HG03439 (cell line): ENCODE measurements at regions not wholly inside any gene's neighbourhood (a gene's known extent, or its start where the extent isn't known, plus 50 kb on each side); places are given as distances from the start of the nearest gene placed in this dataset.
"Not testable (repeated sequence)": the region's sequence is repeated elsewhere in the genome, so short reads cannot be mapped to it uniquely, and the experiment has no call there.

Experiments used
- ATAC-seq: cut with Tn5 transposase; IDR thresholded peaks from one replicate; pipeline ENCODE4 v1.9.1; 2021; ENCODE audit warnings: mild to moderate bottlenecking, moderate library complexity; ENCODE audit not compliant: unreplicated experiment

DNA sequence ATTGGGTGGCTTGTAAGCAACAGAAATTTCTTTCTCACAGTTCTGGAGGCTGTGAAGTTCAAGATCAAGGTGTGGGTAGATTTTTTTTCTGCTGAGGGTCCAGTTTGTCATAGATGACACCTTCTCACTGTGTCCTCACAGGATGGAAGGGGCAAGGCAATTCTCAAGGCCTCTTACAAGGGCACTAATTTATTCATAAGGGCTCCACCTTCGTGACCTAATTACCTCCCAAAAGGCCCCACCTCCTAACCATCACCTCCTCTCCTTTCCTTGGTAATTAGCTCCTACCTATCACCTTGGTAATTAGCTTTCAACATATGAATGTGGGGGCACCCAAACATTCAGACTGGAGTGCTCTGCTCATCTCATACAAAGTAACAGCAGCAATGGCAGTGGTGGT, 92.3 kb upstream of the CD44 start:
- no peak for ATAC-seq

DNA sequence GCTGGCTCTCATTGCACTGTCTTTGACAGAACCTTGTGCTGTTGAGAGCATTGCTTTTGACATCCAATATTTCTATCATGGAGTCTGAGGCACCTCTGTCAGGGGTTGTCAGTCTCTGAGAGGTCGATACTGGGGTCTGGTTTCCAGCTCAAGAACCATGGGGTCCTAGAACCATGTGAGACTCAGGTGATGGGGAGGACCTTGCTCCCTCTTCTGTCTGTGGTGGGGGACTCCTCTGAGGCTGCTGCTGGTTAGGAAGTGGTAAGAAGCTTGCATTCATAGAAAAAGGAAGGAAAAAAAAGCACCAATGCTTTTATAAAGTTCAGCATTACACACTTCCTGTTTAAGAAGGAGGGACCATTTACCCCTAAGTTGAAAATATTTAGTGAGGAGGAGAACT, 91.8 kb upstream of the CD44 start:
- no peak for ATAC-seq

DNA sequence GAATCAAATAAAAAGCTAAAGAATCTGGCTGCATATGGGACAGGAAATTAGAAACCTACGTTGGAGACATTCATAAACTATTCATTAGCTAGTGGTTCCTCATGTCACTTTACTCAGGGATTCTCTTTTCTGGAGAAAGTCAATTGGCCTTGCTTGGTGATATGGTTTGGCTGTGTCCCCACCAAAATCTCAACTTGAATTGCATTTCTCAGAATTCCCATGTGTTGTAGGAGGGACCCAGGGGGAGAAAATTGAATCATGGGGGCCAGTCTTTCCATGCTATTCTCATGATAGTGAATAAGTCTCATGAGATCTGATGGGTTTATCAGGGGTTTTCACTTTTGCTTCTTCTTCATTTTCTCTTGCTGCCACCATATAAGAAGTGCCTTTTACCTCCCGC, 91.2 kb upstream of the CD44 start:
- no peak for ATAC-seq

DNA sequence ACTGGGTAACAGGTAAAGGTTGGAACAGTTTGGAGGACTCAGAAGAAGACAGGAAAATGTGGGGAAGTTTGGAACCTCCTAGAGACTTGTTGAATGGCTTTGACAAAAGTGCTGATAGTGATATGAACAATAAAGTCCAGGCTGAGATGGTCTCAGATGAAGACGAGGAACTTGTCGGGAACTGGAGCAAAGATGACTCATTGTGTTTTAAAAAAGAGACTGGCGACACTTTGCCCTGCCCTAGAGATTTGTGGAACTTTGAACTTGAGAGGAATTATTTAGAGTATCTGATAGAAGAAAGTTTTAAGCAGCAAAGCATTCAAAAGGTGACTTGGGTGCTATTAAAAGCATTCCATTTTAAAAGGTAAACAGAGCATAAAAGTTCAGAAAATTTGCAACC, 90.6 kb upstream of the CD44 start:
- ATAC-seq = not testable (repeated sequence)

DNA sequence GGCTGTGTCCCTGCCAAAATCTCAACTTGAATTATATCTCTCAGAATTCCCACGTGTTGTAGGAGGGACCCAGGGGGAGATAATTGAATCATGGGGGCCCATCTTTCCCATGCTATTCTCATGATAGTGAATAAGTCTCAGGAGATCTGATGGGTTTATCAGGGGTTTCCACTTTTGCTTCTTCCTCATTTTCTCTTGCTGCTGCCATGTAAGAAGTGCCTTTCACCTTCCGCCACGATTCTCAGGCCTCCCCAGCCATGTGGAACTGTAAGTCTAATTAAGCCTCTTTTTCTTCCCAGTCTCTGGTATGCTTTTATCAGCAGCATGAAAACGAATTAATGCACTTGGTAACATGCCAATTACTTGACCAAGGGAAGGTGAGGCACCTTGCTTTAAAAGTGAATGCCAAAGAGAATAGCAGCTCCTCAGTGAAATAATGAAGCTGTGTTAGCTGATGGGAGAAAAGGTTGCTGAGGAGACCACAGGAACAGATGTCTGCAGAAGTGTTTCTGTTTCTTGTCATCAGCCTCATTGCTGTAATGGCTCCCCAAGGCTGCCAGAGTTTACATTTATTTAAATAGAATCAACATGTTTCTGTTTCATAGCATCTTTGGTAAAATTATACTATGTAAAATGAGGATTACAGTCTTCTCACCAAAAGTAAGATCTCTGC, 89.0 kb upstream of the CD44 start:
- no peak for ATAC-seq

DNA sequence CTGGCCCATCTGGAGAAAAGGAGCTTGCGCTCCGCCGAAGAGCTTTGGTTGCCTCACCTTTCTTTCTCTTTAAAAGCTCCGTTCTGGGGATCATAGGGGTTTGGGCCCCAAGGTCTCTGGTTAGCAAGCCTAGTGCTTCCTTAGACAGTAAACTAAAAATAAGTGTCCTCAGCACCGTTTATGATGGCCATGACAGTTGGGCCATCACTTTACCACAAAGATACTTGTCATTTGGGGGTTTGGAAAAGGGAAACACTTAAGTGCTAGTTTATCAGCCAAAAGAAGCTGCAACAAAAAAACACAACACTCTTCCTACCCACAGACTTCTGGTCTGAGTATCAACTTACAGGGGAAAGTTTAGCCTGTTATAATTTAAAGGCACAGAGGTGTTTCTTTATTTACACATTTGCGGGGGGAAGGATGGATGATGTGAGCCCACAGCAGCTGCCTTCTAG, 88.4 kb upstream of the CD44 start:
- ATAC-seq = no peak

DNA sequence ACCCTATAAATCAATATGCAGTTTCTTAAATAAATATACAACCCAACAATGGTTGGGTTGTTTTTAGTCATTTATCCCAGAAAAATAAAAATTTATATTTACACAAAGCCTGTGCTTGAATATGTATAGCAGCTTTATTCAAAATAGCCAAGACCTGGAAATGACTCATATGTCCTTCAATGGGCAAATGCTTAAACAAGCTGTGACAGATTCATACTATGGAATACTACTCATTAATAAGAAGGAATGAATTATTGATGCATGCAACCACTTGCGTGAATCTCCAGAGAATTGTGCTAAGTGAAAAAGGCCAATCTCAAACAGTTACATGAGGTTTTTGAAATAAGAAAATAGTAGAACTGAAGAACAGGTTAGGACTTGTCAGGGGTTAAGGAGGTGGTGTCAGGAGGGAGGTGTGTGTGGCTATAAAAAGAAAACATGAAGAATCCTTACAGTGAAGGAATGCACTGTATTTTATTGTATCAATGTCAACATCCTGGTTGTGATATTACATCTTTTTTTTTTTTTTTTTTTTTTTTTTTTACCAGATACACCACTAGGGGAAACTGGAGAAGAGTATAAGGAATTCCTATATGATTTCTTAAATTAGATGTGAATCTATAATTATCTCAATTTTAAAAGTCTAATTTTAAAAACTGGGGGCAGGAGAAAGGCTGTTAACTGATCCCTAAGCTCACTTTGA, 82.4 kb upstream of the CD44 start:
- ATAC-seq = no peak

DNA sequence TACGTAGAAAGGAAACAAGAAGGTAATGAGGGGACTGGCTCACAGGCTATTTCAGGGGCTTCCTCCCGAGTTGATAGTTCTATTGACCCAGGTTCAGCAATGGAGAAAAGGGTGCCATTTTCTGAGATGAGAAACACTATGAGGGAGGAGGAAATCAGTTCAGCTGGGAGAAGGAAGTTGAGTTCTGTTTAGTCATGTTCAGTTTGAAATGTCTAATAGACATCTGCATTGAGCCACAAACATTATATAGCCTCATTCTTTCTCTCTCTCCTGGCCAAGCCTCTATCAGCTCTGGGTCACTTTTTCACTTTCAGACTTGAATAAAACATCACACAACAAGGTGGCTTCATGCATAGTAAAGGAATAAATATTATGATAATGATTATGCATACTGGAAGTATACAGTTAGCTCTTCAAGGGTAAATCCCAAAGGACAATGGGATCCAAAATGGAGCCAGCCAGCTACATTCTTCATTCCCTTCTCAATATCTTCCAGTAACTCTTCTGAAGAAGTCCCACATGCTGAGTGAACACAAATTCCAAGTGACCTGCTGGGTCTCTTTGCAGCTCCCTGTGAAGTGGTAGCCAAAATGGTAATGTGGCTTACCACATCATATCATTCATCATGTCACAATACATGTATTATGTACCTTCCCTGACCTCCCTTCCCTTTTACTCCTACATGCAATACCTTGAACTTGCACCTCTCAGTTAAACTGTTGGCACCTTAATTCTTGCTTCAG, 80.9 kb upstream of the CD44 start:
- ATAC-seq = no peak

DNA sequence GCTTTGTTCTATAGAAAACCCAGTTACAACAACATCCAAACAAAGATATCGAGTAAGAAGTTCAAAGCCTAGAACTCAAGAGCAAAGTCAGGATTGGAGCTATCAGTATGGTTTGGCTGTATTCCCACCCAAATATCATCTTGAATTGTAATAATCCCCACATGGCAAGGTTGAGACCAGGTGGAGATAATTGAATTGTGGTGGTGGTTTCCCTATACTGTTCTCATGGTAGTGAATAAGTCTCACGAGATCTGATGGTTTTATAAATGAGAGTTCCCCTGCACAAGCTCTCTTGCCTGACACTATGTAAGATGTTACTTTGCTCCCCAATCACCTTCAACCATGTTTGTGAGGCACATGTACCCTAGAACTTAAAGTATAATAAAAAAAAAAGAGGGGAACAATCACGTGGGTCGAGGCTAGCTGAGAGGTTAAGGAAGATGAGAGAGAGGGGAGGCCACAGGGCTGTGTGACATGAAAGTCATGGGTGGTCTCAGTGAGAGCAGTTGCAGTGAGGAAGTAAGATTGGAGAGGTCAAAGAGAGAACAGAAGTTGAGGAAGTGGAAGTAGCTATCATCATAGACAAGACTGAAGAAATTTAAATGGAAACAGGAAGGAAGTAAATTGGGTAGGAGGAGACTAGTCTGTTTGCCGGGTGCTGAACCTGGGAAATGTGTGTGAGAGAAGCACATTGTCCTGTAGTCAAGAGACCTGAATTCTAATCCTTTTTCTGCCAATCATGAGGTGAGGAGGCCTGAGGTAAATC, 80.1 kb upstream of the CD44 start:
- no peak for ATAC-seq

DNA sequence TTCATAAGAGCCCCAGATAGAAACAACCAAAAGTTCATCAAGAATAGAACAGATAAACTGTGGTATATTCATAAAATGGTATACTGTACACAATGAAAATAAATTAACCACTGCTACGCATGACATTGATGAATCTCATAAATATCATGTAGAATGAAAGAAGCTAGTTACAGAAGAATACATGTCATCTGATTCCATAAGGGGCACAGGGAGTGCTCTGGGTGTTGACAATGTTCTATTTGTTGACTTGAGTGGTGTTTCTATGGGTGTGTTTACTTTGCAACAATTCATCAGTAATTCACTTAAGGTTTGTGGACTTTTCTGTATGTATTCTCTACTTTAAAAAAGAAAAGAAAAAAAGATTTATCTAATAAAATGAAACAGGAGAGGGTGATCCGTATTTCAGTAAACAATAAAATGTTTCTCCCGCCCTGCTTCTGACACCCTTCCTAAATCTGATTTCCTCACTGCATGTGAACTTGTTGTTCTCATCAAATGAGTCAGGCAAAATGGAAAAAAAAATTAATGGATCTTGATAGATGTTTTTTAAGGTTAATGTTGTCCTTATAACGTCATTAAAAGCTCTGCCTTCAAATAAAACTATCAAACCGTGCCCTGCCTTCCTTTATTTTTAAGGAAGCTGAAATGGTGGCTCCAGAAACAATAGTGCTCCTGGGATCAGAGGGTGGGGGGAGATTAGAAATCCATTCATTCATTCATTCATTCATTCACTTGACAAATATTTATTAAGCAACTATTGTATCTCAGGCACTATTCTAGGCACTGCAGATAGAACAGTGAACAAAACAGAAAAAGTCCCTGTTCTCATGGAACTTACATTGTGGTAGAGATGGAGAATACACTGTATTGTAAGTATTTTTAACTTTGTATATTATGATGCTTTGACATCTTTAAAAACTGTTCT, 77.2 kb upstream of the CD44 start:
- no peak for ATAC-seq

DNA sequence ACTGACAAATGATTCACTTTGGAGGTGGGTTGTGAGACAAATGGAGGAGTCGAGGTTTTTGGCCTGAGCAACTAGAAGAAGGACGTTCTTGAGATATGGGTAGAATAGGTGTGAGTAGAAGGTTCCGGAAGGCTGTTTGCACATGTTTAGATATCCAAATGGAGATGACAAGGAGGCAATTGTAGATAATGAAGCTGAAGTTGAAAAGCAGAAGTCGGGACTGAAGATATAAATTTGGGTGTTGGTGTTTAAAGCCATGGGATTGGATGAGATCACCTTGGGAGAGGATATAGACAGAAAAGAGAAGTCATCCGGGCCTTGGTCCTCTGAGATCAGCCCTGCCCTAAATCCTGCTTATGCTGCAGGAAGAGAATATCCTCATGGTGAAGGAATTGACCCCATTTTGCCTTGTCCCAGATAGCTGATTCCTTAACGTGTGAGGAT, 75.5 kb upstream of the CD44 start:
- no peak for ATAC-seq

DNA sequence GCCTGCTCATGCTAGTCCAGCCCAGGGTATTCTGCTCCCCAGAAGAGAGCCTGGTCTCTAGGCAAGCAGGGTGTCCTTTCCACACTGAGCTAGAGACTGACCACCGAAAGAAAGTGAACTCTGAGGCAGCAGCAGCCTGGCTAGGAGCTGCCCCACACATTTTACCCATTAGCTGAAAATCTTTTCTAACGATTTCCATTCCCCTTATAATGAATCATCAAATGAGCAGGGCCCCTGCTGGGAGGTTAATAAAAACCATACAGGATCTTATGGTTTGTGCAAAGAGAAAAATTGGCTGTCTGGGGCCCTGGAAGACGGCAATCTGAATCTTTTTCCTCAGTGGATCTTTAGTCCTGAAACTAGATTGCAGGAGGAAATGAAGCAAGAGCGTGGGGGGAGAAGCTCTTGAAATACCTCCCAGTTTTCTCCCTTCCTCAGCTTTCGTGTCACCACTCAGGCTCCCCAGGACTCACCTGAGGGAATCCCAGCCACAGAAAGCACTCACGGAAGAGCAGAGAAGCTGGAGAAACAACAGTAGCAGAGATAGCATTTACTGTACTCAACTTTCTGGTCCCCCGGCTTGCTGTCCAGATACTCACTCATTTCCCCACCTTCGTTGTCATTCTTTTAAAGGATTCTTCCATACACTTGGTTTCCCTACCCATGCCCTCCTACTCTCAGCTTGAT, 74.7 kb upstream of the CD44 start:
- ATAC-seq = no peak

DNA sequence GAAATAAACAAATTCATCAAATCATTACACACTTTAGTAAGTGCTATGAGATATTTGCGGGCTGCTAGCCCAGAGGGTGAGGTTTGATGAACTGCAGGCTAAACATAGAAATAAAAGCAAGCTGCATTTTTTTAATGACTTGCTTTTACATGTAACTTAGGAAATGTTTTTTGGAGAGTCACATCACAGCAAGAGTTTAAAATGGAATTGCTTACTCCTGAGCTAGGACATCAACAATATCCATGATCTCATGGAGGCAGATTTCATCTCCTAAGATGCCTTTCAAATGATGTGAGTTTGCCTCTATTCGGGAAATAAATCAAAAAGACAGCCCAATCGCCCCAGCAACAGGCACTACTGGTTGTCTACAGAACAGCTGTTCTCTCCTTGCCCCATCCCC, 73.4 kb upstream of the CD44 start:
- no peak for ATAC-seq

DNA sequence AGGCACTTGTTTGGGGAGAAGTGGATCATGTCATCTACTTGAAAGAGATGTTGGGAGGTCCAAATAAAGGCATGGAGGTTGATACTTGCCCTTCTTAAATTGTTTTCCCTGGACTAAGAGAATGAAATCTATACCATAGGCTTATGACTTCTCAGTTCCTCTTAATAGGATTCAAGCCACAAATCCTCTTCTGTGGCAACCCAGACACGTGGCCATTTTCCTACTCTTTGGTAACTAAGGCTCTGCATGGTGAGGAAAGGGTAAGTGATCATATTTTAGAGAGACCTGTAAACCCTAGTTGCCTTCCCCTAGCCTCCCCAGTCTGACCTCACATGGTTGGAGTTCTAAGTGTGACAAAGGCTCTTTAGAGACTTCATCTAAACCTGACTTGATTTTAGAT, 72.9 kb upstream of the CD44 start:
- no peak for ATAC-seq

DNA sequence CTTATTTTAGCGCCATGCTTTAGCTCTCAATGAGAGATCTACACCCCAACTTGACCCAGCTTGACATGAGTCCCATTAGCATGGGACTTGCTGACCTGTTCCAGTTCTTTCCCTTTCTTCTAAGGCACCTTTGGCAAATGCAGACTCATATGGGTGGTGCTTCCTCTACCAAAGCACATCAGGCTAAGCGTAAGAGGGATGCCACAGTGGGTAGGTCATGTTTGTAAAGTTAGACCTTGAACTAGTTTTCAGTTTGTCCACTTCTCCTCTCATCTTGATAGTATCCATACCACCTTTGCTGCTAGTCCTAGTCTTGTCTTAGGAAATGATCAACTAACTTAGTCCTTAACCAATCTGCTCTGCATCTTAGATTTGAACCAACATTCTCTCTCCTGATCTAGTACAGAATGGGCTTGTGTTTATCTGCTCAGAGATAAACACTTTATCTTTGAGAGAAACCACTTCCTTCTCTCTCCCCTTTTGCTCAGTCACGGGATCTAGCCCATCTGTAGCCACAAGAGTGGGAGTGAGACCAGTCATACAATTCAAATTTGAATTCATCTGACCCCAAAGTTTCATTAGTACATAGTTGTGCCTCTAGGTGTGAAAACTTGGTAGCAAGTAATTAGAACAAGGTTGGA, 72.1 kb upstream of the CD44 start:
- ATAC-seq = peak; percentile 83

DNA sequence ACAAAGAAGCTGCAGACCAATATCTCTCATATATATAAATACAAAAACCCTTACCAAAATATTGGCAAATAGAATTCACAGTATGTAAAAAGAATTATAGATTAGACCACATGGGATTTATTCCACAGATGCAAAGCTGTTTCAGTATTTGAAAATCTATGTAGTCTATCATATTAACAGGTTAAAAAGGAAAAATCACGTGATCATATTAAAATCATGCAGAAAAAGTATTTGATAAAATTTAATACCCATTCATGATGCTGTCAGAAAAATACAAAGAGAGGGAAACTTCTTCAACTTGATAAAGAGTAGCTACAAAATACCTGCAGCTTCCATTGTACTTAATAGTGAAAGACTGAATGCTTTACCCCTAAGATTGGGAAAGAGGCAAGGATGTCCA, 67.2 kb upstream of the CD44 start:
- no peak for ATAC-seq

DNA sequence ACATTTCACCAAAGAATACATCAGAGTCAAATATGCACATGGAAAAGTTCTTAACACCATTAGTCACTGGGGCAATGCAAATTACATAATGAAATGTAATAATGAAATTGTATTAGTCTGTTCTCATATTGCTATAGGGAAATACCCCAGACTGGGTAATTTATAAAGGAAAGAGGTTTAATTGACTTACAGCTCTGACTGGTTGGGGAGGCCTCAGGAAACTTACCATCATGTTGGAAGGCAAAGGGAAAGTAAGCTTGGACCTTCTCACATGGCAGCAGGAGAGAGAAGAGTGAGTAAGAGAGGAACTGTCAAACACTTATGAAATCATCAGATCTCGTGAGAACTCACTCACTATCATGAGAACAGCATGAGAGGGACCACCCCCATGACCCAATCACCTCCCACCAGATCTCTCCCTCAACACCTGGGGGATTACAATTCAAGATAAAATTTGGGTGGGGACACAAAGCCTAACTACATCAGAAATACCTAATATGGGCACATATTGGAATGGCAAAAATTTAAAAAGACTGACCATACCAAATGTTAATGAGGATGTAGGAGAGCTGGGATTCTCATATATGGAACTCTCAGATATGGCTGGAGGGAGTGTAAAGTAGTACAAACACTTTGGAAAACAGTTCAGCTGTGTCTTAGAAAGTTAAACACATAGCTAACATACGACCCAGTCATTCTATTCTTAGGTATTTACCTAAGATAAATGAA, 65.1 kb upstream of the CD44 start:
- ATAC-seq = no peak
